B cell (primary cell): ENCODE measurements at regions not wholly inside any gene's neighbourhood (a gene's known extent, or its start where the extent isn't known, plus 50 kb on each side); places are given as distances from the start of the nearest gene placed in this dataset.

Source experiments
- ATAC-seq: fragments of 200-7000 bp; cut with Tn5 transposase; one replicate; pipeline ENCODE4 v1.10.0; 2021; ENCODE audit warnings: low read depth, mild to moderate bottlenecking, moderate number of reproducible peaks, moderate library complexity
- CTCF ChIA-PET: fragments of 350-600 bp; sonication (Branson Sonifier 250); formaldehyde crosslinking; loops from one replicate; lab custom pipeline; 2021; ENCODE audit warnings: antibody characterized with exemption, inconsistent platforms; lab: Charles Lee
- POLR2A ChIA-PET: fragments of 350-600 bp; sonication (Branson Sonifier 250); formaldehyde crosslinking; loops from one replicate; lab custom pipeline; 2021; ENCODE audit warnings: antibody characterized with exemption; lab: Charles Lee
- DNase-seq: peaks from one replicate; pipeline ENCODE4 v3.0.0; 2013
- H2AFZ ChIP-seq: 2 replicates; pipeline ENCODE4 v1.6.1; 2012; ENCODE audit warnings: mild to moderate bottlenecking, low read depth, low read length; ENCODE audit not compliant: insufficient read depth, poor library complexity, severe bottlenecking
- H3K27ac ChIP-seq, 2 donors: 1 replicate in 1 of 2; 2 replicates in 1 of 2; pipeline ENCODE4 v1.5.1; 2012 to 2013; ENCODE audit warnings: low read length in 2 of 2, mild to moderate bottlenecking in 2 of 2, moderate library complexity in 1 of 2
- H3K27me3 ChIP-seq, 4 experiments: fragments of 200-600 bp in 1 of 4; sonication (generic) in 1 of 4; replicated peaks in 1 of 4; 1 replicate in 2 of 4; 2 replicates in 2 of 4; pipeline versions ENCODE4 v1.6.1 to v1.7.0; 2013 to 2016; ENCODE audit warnings: low read length in 3 of 4, mild to moderate bottlenecking in 2 of 4, mixed read lengths in 1 of 4, moderate library complexity in 1 of 4; ENCODE audit not compliant: insufficient read depth in 4 of 4, control insufficient read depth in 3 of 4; ENCODE audit errors: control extremely low read depth in 1 of 4
- H3K36me3 ChIP-seq, 2 experiments: replicated peaks in 1 of 2; 1 replicate in 1 of 2; 2 replicates in 1 of 2; pipeline versions ENCODE4 v1.6.1 to v1.7.1; 2013; ENCODE audit warnings: low read length in 1 of 2; ENCODE audit not compliant: insufficient read depth in 2 of 2, control insufficient read depth in 1 of 2; ENCODE audit errors: control extremely low read depth in 1 of 2, extremely low read depth in 1 of 2
- H3K4me1 ChIP-seq, 2 donors: fragments of 200-600 bp in 1 of 2; sonication (generic) in 1 of 2; 1 replicate in 1 of 2; 2 replicates in 1 of 2; pipeline versions ENCODE4 v1.5.1 to v1.6.1; 2013 to 2017; ENCODE audit warnings: low read length in 2 of 2; ENCODE audit not compliant: control insufficient read depth in 2 of 2, insufficient read depth in 2 of 2
- H3K4me2 ChIP-seq: replicated peaks from 2 replicates; pipeline ENCODE3; 2012; ENCODE audit warnings: mild to moderate bottlenecking, low read depth, low read length; ENCODE audit not compliant: poor library complexity, severe bottlenecking
- H3K4me3 ChIP-seq, 5 experiments: fragments of 200-600 bp in 1 of 5; sonication (generic) in 1 of 5; 1 replicate in 3 of 5; 2 replicates in 2 of 5; pipeline versions ENCODE4 v1.5.1 to v1.7.0; 2011 to 2016; ENCODE audit warnings: low read length in 4 of 5, mild to moderate bottlenecking in 4 of 5, low read depth in 2 of 5, control low read depth in 1 of 5, moderate library complexity in 1 of 5; ENCODE audit not compliant: insufficient read depth in 1 of 5; ENCODE audit errors: control extremely low read depth in 1 of 5, extremely low read depth in 1 of 5
- H3K79me2 ChIP-seq: fragments of 200-600 bp; sonication (generic); one replicate; pipeline ENCODE4 v1.6.0; 2016; ENCODE audit warnings: low read length; ENCODE audit not compliant: control insufficient read depth, insufficient read depth
- H3K9ac ChIP-seq: fragments of 200-600 bp; sonication (generic); 2 replicates; pipeline ENCODE4 v1.6.1; 2017; ENCODE audit warnings: mild to moderate bottlenecking, low read length, moderate library complexity
- H3K9me3 ChIP-seq, 3 donors: one replicate each; pipeline versions ENCODE4 v1.6.1 to v1.7.1; 2013; ENCODE audit warnings: low read length in 2 of 3; ENCODE audit not compliant: control insufficient read depth in 2 of 3, insufficient read depth in 1 of 3; ENCODE audit errors: control extremely low read depth in 1 of 3
- H4K20me1 ChIP-seq: 2 replicates; pipeline ENCODE4 v1.6.0; 2012; ENCODE audit warnings: mild to moderate bottlenecking, low read length; ENCODE audit not compliant: insufficient read depth, control insufficient read depth, poor library complexity, severe bottlenecking
- H3K27ac Mint-ChIP-seq: one replicate; pipeline ENCODE4 v1.8.0; 2021; ENCODE audit warnings: mixed read lengths
- H3K27me3 Mint-ChIP-seq: one replicate; pipeline ENCODE4 v1.8.0; 2021; ENCODE audit warnings: mixed read lengths
- H3K4me1 Mint-ChIP-seq: one replicate; pipeline ENCODE4 v1.8.0; 2021; ENCODE audit warnings: mixed read lengths
- H3K4me3 Mint-ChIP-seq: one replicate; pipeline ENCODE4 v1.8.0; 2021; ENCODE audit warnings: mixed read lengths
- H3K9me3 Mint-ChIP-seq: one replicate; pipeline ENCODE4 v1.8.0; 2022; ENCODE audit warnings: mixed read lengths; ENCODE audit not compliant: insufficient read depth
- CTCF ChIP-seq: fragments of 200-600 bp; IDR thresholded peaks from one replicate; pipeline ENCODE4 v1.8.0; 2022; ENCODE audit warnings: antibody characterized with exemption, mild to moderate bottlenecking
- EZH2 ChIP-seq: IDR thresholded peaks from 2 replicates; pipeline ENCODE4 v1.6.1; 2012; ENCODE audit warnings: borderline replicate concordance, low read depth, mild to moderate bottlenecking, moderate library complexity, low read length; ENCODE audit not compliant: insufficient read depth, poor library complexity, severe bottlenecking
- WGBS: methylation state at CpG from one replicate; pipeline ENCODE4 v1.1.5; 2013; ENCODE audit warnings: missing lambda C conversion rate; ENCODE audit not compliant: insufficient coverage; 5-methylcytosine and 5-hydroxymethylcytosine counted together
- intact Hi-C: fragments of 100-400 bp; cut with micrococcal nuclease; formaldehyde crosslinking; loops from one replicate; pipeline ENCODE4 v1.10.0; 2022

DNA sequence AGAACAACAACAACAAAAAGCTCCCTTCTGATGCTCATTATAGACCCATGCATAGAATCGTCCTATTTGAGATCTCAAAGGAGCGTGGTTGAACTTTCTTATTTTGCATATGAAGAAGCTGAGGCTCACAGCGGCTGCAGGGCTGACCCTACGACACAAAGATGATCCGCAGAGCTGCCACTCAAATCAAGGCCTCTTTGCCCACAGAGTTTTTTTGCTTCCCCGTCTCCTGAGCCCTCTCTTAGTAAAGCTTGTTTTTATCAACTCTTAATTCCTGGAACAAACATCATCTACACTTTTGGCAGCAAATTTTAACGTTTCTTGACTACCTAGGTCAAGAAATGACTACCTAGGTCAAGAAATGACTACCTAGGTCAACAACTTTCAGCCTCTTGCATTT lies 73.7 kb downstream of the C16orf95 start:
- no peak overlapping the region for H3K4me3 ChIP-seq
- H3K27ac ChIP-seq = no peak overlapping the region
- Mint-ChIP-seq H3K9me3 (no peaks in the 10 kb centered on the region), H3K27ac (no peak overlapping the region), H3K4me1 (no peaks in the 10 kb centered on the region), H3K4me3 (no peak overlapping the region), H3K27me3 (peaks cover 15% of the 10 kb centered on the region)
- intact Hi-C loops = no loop called here
- H3K4me1 ChIP-seq = no peaks in the 10 kb centered on the region
- ChIA-PET CTCF (no interaction called here), POLR2A (no interaction called here)
- no peaks in the 10 kb centered on the region for H3K79me2 ChIP-seq
- TF ChIP-seq EZH2 (no peak), CTCF (no peak)
- H3K9ac ChIP-seq = no peak overlapping the region
- no peak for ATAC-seq
- H3K36me3 ChIP-seq = no peaks in the 10 kb centered on the region
- H2AFZ ChIP-seq = no peak overlapping the region
- H3K4me2 ChIP-seq = no peak overlapping the region
- no peaks in the 10 kb centered on the region for H4K20me1 ChIP-seq
- 90% methylated on average over 7 of the region's 7 CpGs for WGBS
- no peaks in the 10 kb centered on the region for H3K27me3 ChIP-seq
- DNase-seq = no peak
- H3K9me3 ChIP-seq = no peaks in the 10 kb centered on the region

- no peaks in the 10 kb centered on the region for H3K36me3 ChIP-seq
- peaks cover 15% of the 10 kb centered on the region for H3K27me3 Mint-ChIP-seq
- POLR2A ChIA-PET = no interaction called here
Observed at GRCh38 chr16:87244636-87245197, 72.5 kb downstream of the C16orf95 start.

More at GRCh38 chr16:87244636-87245197, 72.5 kb downstream of the C16orf95 start:
- DNase-seq (no peak), ATAC-seq (no peak)
- no peak overlapping the region for H3K4me3 ChIP-seq
- no peak overlapping the region for H3K4me2 ChIP-seq
- H3K9me3 Mint-ChIP-seq = no peaks in the 10 kb centered on the region
- intact Hi-C loops = no loop called here
- H3K4me1 Mint-ChIP-seq = no peaks in the 10 kb centered on the region
- 82% methylated on average over 6 of the region's 7 CpGs for WGBS
- no peak overlapping the region for H3K4me3 Mint-ChIP-seq
- no peaks in the 10 kb centered on the region for H3K9me3 ChIP-seq
- CTCF ChIA-PET = no interaction called here
- TF ChIP-seq CTCF (no peak), EZH2 (no peak)
- H4K20me1 ChIP-seq = no peaks in the 10 kb centered on the region
- no peaks in the 10 kb centered on the region for H3K27me3 ChIP-seq
- no peak overlapping the region for H3K9ac ChIP-seq
- H3K4me1 ChIP-seq = no peaks in the 10 kb centered on the region
- H3K79me2 ChIP-seq = no peaks in the 10 kb centered on the region
- no peak overlapping the region for H3K27ac Mint-ChIP-seq
- no peak overlapping the region for H3K27ac ChIP-seq
- no peak overlapping the region for H2AFZ ChIP-seq
